Progenitor cell of endocrine pancreas (in vitro differentiated cells): ENCODE measurements at regions not wholly inside any gene's neighbourhood (a gene's known extent, or its start where the extent isn't known, plus 50 kb on each side); places are given as distances from the start of the nearest gene placed in this dataset.

Experiments
- DNase-seq: peaks from one replicate; pipeline ENCODE4 v3.0.0; 2021; ENCODE audit warnings: low spot score; ENCODE audit not compliant: unreplicated experiment
- H3K27ac Mint-ChIP-seq: 2 replicates; pipeline ENCODE4 v1.8.0; 2021; ENCODE audit warnings: mild to moderate bottlenecking, moderate library complexity, mixed read lengths
- H3K27me3 Mint-ChIP-seq: 2 replicates; pipeline ENCODE4 v1.8.0; 2021; ENCODE audit warnings: mixed read lengths
- H3K36me3 Mint-ChIP-seq: 2 replicates; pipeline ENCODE4 v1.8.0; 2022; ENCODE audit warnings: mixed read lengths; ENCODE audit not compliant: insufficient read depth
- H3K4me1 Mint-ChIP-seq: 2 replicates; pipeline ENCODE4 v1.8.0; 2021; ENCODE audit warnings: low read depth, mixed read lengths
- H3K4me3 Mint-ChIP-seq: 2 replicates; pipeline ENCODE4 v1.8.0; 2021; ENCODE audit warnings: low read depth, mild to moderate bottlenecking, moderate library complexity, mixed read lengths
- H3K9me3 Mint-ChIP-seq: 2 replicates; pipeline ENCODE4 v1.8.0; 2021; ENCODE audit warnings: low read depth, mixed read lengths
- TF ChIP-seq, protein P1 (sequence below): fragments of 200-600 bp; sonication (generic); IDR thresholded peaks from one replicate; pipeline ENCODE4 v1.5.0; 2021; ENCODE audit warnings: antibody characterized with exemption, mild to moderate bottlenecking; ENCODE audit not compliant: unreplicated experiment

DNA sequence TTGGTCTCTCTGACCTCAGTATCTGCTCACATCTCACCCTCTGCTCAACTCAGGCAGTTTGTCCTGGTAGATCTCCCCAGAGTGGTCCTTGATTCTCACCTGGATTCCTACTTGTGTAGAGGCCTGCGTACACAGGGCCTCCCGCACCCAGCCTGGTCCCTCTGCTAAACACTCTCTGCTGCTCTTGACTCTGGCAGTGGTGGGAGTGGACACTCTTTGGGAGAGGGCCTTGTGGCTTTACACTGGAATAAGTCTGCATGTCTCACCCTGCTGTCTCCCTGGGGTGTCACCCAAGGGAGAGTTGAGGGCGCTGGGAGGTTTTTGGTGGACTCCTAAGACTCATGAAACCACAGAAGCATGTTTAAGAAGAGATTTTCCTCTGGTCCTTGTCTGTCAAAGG lies 57.3 kb upstream of the ECI2 start:
- no peaks in the 10 kb centered on the region for H3K4me1 Mint-ChIP-seq
- H3K9me3 Mint-ChIP-seq = no peaks in the 10 kb centered on the region
- no peak overlapping the region for H3K4me3 Mint-ChIP-seq
- H3K27ac Mint-ChIP-seq = no peak overlapping the region
- no peaks in the 10 kb centered on the region for H3K36me3 Mint-ChIP-seq
- H3K27me3 Mint-ChIP-seq = no peaks in the 10 kb centered on the region
- TF ChIP-seq, protein P1, sequence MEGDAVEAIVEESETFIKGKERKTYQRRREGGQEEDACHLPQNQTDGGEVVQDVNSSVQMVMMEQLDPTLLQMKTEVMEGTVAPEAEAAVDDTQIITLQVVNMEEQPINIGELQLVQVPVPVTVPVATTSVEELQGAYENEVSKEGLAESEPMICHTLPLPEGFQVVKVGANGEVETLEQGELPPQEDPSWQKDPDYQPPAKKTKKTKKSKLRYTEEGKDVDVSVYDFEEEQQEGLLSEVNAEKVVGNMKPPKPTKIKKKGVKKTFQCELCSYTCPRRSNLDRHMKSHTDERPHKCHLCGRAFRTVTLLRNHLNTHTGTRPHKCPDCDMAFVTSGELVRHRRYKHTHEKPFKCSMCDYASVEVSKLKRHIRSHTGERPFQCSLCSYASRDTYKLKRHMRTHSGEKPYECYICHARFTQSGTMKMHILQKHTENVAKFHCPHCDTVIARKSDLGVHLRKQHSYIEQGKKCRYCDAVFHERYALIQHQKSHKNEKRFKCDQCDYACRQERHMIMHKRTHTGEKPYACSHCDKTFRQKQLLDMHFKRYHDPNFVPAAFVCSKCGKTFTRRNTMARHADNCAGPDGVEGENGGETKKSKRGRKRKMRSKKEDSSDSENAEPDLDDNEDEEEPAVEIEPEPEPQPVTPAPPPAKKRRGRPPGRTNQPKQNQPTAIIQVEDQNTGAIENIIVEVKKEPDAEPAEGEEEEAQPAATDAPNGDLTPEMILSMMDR = no peak
- DNase-seq = no peak

DNA sequence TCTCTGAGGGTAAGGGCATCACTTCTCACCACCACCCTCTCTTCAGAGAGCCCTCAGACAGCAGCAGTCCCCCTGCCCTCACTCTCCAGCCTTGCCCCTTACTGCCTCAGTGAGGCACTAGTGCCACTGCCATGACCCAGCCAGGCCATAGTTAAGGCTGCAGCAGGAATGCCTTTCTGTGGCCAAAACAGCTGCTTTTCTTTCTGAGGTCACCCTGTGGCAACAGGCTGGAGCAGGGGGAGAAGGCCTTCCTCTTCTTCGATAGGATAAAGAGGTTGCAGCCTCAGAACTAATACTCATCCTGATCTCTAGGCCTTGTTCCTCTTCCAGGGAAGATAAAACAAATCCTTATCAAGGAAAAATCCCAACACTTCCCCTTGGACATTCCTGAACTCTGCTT lies 56.8 kb upstream of the ECI2 start:
- Mint-ChIP-seq H3K36me3 (no peaks in the 10 kb centered on the region), H3K27me3 (no peaks in the 10 kb centered on the region), H3K4me1 (no peaks in the 10 kb centered on the region), H3K9me3 (no peaks in the 10 kb centered on the region), H3K27ac (no peak overlapping the region), H3K4me3 (no peak overlapping the region)
- no peak for DNase-seq
- TF ChIP-seq, protein P1 = no peak

DNA sequence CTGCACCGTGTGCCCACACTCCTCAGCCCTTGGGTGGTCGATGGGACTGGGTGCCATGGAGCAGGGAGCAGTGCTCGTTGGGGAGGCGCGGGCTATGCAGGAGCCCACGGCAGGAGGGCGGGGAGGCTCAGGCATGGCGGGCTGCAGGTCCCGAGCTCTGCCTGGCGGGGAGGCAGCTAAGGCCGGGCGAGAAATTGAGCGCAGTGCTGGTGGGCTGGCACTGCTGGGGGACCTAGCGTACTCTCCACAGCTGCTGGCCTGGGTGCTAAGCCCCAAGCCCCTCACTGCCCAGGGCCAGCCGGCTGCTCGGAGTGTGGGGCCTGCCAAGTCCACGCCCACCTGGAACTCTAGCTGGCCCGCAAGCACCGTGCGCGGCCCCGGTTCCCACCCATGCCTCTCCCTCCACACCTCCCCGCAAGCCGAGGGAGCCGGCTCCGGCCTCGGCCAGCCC lies 55.9 kb upstream of the ECI2 start:
- no peak overlapping the region for H3K4me3 Mint-ChIP-seq
- TF ChIP-seq, protein P1 = no peak
- no peak overlapping the region for H3K27ac Mint-ChIP-seq
- H3K4me1 Mint-ChIP-seq = no peaks in the 10 kb centered on the region
- DNase-seq = no peak
- no peaks in the 10 kb centered on the region for H3K9me3 Mint-ChIP-seq
- H3K36me3 Mint-ChIP-seq = no peaks in the 10 kb centered on the region
- no peaks in the 10 kb centered on the region for H3K27me3 Mint-ChIP-seq

DNA sequence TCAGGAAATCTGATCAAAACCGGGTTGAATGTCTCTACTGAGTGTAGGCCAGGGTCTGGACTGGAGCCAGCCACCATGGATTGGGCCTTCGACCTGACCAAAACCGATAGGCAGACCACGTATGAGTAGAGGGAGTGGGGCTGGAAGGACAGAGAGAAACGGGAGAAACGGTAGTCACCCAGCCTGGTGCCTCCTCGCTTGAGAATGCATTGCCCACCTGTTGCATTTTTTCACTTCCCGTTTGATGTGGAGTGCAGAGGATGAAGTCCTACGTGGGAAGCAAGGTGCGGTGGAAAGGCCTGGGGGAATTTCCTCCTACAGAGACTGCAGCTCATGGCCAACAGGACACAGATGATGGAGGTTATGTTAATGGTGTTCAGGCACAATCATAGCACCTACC lies 53.9 kb upstream of the ECI2 start:
- H3K27me3 Mint-ChIP-seq = no peaks in the 10 kb centered on the region
- no peaks in the 10 kb centered on the region for H3K4me1 Mint-ChIP-seq
- no peaks in the 10 kb centered on the region for H3K36me3 Mint-ChIP-seq
- H3K4me3 Mint-ChIP-seq = no peak overlapping the region
- H3K9me3 Mint-ChIP-seq = peaks cover 11% of the 10 kb centered on the region
- TF ChIP-seq, protein P1 = no peak
- no peak overlapping the region for H3K27ac Mint-ChIP-seq
- DNase-seq = no peak

DNA sequence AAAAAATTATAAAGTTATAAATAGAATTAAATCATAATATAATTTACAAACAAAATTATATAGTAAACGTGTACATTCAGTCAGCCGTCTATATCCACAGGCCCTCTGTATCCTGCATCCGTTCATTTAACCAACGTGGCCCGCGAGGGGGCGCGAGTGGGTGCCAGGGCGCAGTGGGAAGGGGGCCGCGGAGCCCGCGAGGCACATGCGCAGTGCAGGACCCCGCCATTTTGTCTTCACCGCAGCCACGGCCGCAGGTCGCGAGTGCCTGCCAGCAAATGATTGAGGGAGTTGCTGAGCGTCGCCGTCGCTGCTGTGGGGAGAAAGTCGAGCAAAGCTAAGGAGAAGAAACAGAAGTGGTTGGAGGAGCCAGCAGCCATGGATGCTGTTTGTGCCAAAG lies 53.4 kb upstream of the ECI2 start:
- Mint-ChIP-seq H3K4me1 (no peaks in the 10 kb centered on the region), H3K9me3 (peaks cover 11% of the 10 kb centered on the region), H3K4me3 (no peak overlapping the region), H3K36me3 (no peaks in the 10 kb centered on the region), H3K27me3 (no peaks in the 10 kb centered on the region), H3K27ac (no peak overlapping the region)
- DNase-seq = no peak
- TF ChIP-seq, protein P1 = no peak

DNA sequence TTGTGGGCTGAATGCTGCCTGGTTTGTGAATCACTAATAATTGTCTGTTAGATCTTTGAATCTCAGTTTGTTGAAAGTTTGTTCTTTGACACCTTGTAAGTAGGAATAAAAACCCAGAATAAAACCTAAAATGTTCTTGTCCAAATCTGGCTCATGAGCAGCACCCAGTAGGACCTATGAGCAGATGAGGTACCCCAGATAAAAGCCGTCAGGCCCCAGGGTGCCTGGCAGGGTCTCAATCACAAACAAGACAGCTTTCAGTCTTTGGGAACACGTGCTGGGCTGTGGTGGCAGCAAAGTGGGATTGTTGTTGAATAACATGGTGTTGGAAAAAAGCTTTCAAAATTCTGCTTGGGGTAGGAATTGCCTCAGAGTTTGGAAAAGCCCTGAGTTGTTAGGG lies 52.1 kb upstream of the ECI2 start:
- Mint-ChIP-seq H3K36me3 (no peaks in the 10 kb centered on the region), H3K27ac (no peak overlapping the region), H3K27me3 (no peaks in the 10 kb centered on the region), H3K4me3 (no peak overlapping the region), H3K4me1 (no peaks in the 10 kb centered on the region), H3K9me3 (peaks cover 11% of the 10 kb centered on the region)
- no peak for DNase-seq
- TF ChIP-seq, protein P1 = no peak
